HEK293 (cell line): ENCODE measurements at regions not wholly inside any gene's neighbourhood (a gene's known extent, or its start where the extent isn't known, plus 50 kb on each side); places are given as distances from the start of the nearest gene placed in this dataset.

Experiments used
- ZBTB1 ChIP-seq: fragments of 450-650 bp; formaldehyde crosslinking; IDR thresholded peaks from 2 replicates; pipeline ENCODE4 v1.5.1; 2016; ENCODE audit warnings: missing biosample characterization, missing genetic modification characterization
- ZNF248 ChIP-seq: fragments of 450-650 bp; formaldehyde crosslinking; IDR thresholded peaks from 2 replicates; pipeline ENCODE4 v1.5.1; 2017; ENCODE audit warnings: missing biosample characterization, missing genetic modification characterization
- ZNF394 ChIP-seq: fragments of 450-650 bp; formaldehyde crosslinking; IDR thresholded peaks from 2 replicates; pipeline ENCODE4 v1.5.1; 2016; ENCODE audit warnings: missing biosample characterization, missing genetic modification characterization, mild to moderate bottlenecking, moderate library complexity, borderline replicate concordance
- ZNF777 ChIP-seq: fragments of 450-650 bp; formaldehyde crosslinking; IDR thresholded peaks from 2 replicates; pipeline ENCODE4 v1.5.1; 2017; ENCODE audit warnings: missing biosample characterization, missing genetic modification characterization, borderline replicate concordance
- TF ChIP-seq, protein P1 (sequence below): fragments of 450-650 bp; IDR thresholded peaks from 2 replicates; pipeline ENCODE4 v1.5.1; 2018; ENCODE audit warnings: missing biosample characterization, missing genetic modification characterization
- TF ChIP-seq, protein P2 (sequence below): fragments of 450-650 bp; formaldehyde crosslinking; IDR thresholded peaks from 2 replicates; pipeline ENCODE4 v1.5.1; 2016; ENCODE audit warnings: missing biosample characterization, missing genetic modification characterization
- TF ChIP-seq, protein P3 (sequence below): fragments of 450-650 bp; formaldehyde crosslinking; IDR thresholded peaks from 2 replicates; pipeline ENCODE4 v1.5.1; 2016; ENCODE audit warnings: missing biosample characterization, missing genetic modification characterization
- TF ChIP-seq, protein P4 (sequence below): fragments of 450-650 bp; formaldehyde crosslinking; IDR thresholded peaks from 2 replicates; pipeline ENCODE4 v1.5.1; 2016; ENCODE audit warnings: missing biosample characterization, missing genetic modification characterization

DNA sequence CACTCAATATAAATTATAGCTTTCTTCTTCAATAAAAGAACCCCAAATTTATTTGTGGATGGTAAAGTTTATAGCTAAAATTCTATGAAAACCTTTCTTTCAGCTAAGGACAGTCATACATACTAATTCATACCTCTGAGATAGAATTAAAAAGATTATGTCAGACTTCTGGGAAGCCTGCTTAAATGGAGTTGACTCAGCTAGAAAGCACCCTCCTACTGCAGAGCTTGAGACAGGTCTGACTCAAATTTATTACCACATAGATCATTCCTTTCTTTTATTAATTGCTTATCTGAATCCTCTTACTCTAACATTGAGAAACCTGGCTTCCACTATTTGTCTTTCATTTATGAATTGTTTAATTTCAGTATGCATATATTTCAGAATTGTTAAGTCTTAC, 1007.0 kb upstream of the LRFN5 start:
- TF ChIP-seq ZBTB1 = no peak
- no peak for TF ChIP-seq ZNF394
- TF ChIP-seq, protein P1, sequence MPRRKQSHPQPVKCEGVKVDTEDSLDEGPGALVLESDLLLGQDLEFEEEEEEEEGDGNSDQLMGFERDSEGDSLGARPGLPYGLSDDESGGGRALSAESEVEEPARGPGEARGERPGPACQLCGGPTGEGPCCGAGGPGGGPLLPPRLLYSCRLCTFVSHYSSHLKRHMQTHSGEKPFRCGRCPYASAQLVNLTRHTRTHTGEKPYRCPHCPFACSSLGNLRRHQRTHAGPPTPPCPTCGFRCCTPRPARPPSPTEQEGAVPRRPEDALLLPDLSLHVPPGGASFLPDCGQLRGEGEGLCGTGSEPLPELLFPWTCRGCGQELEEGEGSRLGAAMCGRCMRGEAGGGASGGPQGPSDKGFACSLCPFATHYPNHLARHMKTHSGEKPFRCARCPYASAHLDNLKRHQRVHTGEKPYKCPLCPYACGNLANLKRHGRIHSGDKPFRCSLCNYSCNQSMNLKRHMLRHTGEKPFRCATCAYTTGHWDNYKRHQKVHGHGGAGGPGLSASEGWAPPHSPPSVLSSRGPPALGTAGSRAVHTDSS (tag by site-specific recombination) = no peak
- TF ChIP-seq ZNF248 (tag by site-specific recombination) = no peak
- no peak for TF ChIP-seq ZNF777 (tag by site-specific recombination)
- TF ChIP-seq, protein P2, sequence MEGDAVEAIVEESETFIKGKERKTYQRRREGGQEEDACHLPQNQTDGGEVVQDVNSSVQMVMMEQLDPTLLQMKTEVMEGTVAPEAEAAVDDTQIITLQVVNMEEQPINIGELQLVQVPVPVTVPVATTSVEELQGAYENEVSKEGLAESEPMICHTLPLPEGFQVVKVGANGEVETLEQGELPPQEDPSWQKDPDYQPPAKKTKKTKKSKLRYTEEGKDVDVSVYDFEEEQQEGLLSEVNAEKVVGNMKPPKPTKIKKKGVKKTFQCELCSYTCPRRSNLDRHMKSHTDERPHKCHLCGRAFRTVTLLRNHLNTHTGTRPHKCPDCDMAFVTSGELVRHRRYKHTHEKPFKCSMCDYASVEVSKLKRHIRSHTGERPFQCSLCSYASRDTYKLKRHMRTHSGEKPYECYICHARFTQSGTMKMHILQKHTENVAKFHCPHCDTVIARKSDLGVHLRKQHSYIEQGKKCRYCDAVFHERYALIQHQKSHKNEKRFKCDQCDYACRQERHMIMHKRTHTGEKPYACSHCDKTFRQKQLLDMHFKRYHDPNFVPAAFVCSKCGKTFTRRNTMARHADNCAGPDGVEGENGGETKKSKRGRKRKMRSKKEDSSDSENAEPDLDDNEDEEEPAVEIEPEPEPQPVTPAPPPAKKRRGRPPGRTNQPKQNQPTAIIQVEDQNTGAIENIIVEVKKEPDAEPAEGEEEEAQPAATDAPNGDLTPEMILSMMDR (tag by site-specific recombination) = no peak
- TF ChIP-seq, protein P3, sequence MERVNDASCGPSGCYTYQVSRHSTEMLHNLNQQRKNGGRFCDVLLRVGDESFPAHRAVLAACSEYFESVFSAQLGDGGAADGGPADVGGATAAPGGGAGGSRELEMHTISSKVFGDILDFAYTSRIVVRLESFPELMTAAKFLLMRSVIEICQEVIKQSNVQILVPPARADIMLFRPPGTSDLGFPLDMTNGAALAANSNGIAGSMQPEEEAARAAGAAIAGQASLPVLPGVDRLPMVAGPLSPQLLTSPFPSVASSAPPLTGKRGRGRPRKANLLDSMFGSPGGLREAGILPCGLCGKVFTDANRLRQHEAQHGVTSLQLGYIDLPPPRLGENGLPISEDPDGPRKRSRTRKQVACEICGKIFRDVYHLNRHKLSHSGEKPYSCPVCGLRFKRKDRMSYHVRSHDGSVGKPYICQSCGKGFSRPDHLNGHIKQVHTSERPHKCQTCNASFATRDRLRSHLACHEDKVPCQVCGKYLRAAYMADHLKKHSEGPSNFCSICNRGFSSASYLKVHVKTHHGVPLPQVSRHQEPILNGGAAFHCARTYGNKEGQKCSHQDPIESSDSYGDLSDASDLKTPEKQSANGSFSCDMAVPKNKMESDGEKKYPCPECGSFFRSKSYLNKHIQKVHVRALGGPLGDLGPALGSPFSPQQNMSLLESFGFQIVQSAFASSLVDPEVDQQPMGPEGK (tag by site-specific recombination) = no peak
- TF ChIP-seq, protein P4, sequence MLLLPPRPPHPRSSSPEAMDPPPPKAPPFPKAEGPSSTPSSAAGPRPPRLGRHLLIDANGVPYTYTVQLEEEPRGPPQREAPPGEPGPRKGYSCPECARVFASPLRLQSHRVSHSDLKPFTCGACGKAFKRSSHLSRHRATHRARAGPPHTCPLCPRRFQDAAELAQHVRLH (tag by site-specific recombination) = no peak
